Chondrocyte (in vitro differentiated cells): ENCODE measurements at regions not wholly inside any gene's neighbourhood (a gene's known extent, or its start where the extent isn't known, plus 50 kb on each side); places are given as distances from the start of the nearest gene placed in this dataset.

Experiments used
- DNase-seq: peaks from one replicate; pipeline ENCODE4 v3.0.0; 2021; ENCODE audit warnings: mixed read lengths, low spot score
- H3K27ac Mint-ChIP-seq: one replicate; pipeline ENCODE4 v1.8.0; 2021; ENCODE audit warnings: mild to moderate bottlenecking, moderate library complexity, mixed read lengths; ENCODE audit not compliant: unreplicated experiment
- H3K27me3 Mint-ChIP-seq: 2 replicates; pipeline ENCODE4 v1.8.0; 2021; ENCODE audit warnings: low read depth, mixed read lengths
- H3K36me3 Mint-ChIP-seq: 2 replicates; pipeline ENCODE4 v1.8.0; 2021; ENCODE audit warnings: low read depth, mixed read lengths
- H3K4me1 Mint-ChIP-seq: 2 replicates; pipeline ENCODE4 v1.8.0; 2021; ENCODE audit warnings: low read depth, mild to moderate bottlenecking, mixed read lengths
- H3K4me3 Mint-ChIP-seq: one replicate; pipeline ENCODE4 v1.8.0; 2021; ENCODE audit warnings: mild to moderate bottlenecking, moderate library complexity, mixed read lengths; ENCODE audit not compliant: unreplicated experiment
- H3K9me3 Mint-ChIP-seq: 2 replicates; pipeline ENCODE4 v1.8.0; 2021; ENCODE audit warnings: low read depth, mixed read lengths
- CTCF ChIP-seq: fragments of 200-600 bp; sonication (generic); IDR thresholded peaks from 2 replicates; pipeline ENCODE4 v1.5.0; 2021; ENCODE audit warnings: antibody characterized with exemption, mild to moderate bottlenecking, moderate library complexity

DNA sequence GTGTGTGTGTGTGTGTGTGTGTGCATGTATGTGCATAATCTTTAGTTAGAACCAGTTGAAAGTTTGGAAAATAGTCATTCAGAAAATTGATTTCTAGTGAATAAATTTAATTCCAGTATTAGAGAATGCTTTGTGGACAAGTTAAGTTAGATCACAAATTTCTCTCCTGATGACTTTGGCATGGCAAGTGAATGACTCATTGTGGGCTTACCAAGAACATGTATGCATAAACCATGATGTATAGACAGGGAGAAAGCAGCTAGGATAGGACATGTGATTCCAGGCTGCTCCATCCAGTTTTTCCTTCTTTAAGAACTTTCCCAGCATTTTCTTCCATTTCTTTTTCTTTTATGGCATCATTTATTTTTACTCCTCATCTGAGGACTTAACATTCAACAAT, 85.7 kb upstream of the SGCD start:
- H3K4me1 Mint-ChIP-seq = no peaks in the 10 kb centered on the region
- H3K27me3 Mint-ChIP-seq = peaks cover 2% of the 10 kb centered on the region
- peaks cover 4% of the 10 kb centered on the region for H3K9me3 Mint-ChIP-seq
- H3K36me3 Mint-ChIP-seq = no peaks in the 10 kb centered on the region
- no peak overlapping the region for H3K27ac Mint-ChIP-seq
- TF ChIP-seq CTCF = no peak
- no peak for DNase-seq
- no peak overlapping the region for H3K4me3 Mint-ChIP-seq

- no peaks in the 10 kb centered on the region for H3K4me1 Mint-ChIP-seq
- no peak overlapping the region for H3K4me3 Mint-ChIP-seq
- no peak for TF ChIP-seq CTCF
- H3K27me3 Mint-ChIP-seq = peaks cover 14% of the 10 kb centered on the region
- H3K27ac Mint-ChIP-seq = no peak overlapping the region
- H3K9me3 Mint-ChIP-seq = peaks cover 4% of the 10 kb centered on the region
- DNase-seq = no peak
- no peaks in the 10 kb centered on the region for H3K36me3 Mint-ChIP-seq
Observed at GRCh38 chr5:156245895-156246294, 81.1 kb upstream of the SGCD start.

DNA sequence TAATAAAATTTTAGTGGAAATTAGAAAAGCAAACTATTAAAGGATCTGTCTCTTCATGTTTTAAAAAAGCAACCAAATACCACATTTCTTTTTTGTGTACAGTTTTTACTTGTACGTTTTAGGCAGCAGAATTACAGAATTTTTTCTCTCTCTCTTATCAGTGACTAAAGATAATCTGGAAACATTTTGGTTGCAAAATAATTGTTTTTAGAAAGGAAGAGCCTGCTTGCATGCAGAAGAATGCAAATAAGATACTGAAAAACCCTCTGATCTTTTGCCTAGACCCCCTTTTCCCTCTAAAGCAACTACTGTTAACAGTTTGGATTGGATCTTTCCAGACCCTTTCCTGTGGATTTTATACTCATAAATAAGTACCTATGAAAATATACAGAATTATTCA, 75.9 kb upstream of the SGCD start:
- H3K4me1 Mint-ChIP-seq = no peaks in the 10 kb centered on the region
- TF ChIP-seq CTCF = no peak
- peaks cover 14% of the 10 kb centered on the region for H3K27me3 Mint-ChIP-seq
- no peak overlapping the region for H3K4me3 Mint-ChIP-seq
- no peaks in the 10 kb centered on the region for H3K36me3 Mint-ChIP-seq
- no peaks in the 10 kb centered on the region for H3K9me3 Mint-ChIP-seq
- H3K27ac Mint-ChIP-seq = no peak overlapping the region
- no peak for DNase-seq

- Mint-ChIP-seq H3K27me3 (peaks cover 12% of the 10 kb centered on the region), H3K4me1 (no peaks in the 10 kb centered on the region), H3K4me3 (no peak overlapping the region), H3K9me3 (no peaks in the 10 kb centered on the region), H3K36me3 (no peaks in the 10 kb centered on the region), H3K27ac (no peak overlapping the region)
- DNase-seq = no peak
- TF ChIP-seq CTCF = no peak
Observed at GRCh38 chr5:156253130-156253529, 73.8 kb upstream of the SGCD start.

DNA sequence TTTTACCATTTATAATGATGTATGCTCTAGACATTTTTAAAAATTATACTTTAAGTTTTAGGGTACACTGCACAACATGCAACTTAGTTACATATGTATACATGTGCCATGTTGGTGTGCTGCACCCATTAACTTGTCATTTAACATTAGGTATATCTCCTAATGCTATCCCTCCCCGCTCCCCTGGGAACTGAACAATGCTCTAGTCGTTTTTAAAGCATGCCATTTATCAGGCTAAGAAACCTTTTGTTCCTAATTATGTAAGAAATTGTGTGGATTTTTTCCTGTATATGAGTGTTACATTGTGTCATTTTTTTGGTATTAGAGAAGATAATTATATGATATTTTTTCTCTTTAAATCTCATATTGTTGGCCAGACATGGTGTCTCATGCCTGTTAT, 72.8 kb upstream of the SGCD start:
- H3K36me3 Mint-ChIP-seq = no peaks in the 10 kb centered on the region
- no peak for TF ChIP-seq CTCF
- no peak for DNase-seq
- no peak overlapping the region for H3K4me3 Mint-ChIP-seq
- no peak overlapping the region for H3K27ac Mint-ChIP-seq
- H3K4me1 Mint-ChIP-seq = no peaks in the 10 kb centered on the region
- H3K27me3 Mint-ChIP-seq = peaks cover 6% of the 10 kb centered on the region
- no peaks in the 10 kb centered on the region for H3K9me3 Mint-ChIP-seq
